ENCODE measurements at regions not wholly inside any gene's neighbourhood (a gene's known extent, or its start where the extent isn't known, plus 50 kb on each side); places are given as distances from the start of the nearest gene placed in this dataset.

DNA sequence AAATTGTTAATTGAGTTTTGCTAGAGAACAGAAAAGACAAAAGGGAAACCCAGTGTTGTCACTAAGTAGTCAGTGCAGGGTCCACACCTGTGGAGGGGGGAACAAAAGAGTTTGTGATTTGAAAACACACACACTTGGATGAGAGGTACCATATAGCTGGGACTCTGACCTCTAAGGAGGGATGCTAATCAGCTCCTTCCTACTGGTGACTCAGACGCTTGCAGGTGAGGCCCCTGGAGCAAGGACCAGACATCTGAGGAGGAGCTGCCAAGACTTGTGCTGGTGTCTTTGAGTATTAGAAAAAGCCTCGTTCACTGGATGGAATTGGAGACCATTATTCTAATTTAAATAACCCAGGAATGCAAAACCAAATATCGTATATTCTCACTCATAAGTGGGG, 146.4 kb upstream of the MAP2 start:
- TF ChIP-seq, protein P1, sequence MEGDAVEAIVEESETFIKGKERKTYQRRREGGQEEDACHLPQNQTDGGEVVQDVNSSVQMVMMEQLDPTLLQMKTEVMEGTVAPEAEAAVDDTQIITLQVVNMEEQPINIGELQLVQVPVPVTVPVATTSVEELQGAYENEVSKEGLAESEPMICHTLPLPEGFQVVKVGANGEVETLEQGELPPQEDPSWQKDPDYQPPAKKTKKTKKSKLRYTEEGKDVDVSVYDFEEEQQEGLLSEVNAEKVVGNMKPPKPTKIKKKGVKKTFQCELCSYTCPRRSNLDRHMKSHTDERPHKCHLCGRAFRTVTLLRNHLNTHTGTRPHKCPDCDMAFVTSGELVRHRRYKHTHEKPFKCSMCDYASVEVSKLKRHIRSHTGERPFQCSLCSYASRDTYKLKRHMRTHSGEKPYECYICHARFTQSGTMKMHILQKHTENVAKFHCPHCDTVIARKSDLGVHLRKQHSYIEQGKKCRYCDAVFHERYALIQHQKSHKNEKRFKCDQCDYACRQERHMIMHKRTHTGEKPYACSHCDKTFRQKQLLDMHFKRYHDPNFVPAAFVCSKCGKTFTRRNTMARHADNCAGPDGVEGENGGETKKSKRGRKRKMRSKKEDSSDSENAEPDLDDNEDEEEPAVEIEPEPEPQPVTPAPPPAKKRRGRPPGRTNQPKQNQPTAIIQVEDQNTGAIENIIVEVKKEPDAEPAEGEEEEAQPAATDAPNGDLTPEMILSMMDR (IDR thresholded peaks at IDR 0.05; ENCODE audit: low read depth, low read length): no peak
- TF ChIP-seq POLR2A (IDR thresholded peaks at IDR 0.05; ENCODE audit: extremely low read depth, insufficient read length) (no peak), MYC (IDR thresholded peaks at IDR 0.05; ENCODE audit: low read depth, low read length) (no peak)

Measured in NB4 (cell line).